ENCODE measurements at regions not wholly inside any gene's neighbourhood (a gene's known extent, or its start where the extent isn't known, plus 50 kb on each side); places are given as distances from the start of the nearest gene placed in this dataset.

DNA sequence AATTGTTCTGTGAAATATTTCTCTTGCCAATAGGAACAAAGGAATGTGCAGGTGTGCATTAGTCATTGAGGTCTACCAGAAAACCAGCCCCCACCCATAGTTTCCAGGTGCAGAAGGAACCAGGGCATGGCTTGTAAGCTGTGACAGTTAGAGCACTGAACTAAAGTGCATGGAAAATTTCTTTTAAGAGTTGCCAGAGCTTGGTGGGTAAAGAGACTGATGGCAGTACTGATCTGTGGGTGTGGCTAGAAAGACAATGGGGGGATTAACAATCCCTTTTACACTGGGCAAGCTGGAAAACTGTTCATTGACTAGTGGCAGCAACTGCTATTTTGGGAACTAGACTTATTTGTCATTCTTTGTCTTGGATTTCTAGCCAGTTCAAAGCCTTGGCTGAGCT, 326.9 kb downstream of the PCDH19 start:
- TF ChIP-seq, protein P1, sequence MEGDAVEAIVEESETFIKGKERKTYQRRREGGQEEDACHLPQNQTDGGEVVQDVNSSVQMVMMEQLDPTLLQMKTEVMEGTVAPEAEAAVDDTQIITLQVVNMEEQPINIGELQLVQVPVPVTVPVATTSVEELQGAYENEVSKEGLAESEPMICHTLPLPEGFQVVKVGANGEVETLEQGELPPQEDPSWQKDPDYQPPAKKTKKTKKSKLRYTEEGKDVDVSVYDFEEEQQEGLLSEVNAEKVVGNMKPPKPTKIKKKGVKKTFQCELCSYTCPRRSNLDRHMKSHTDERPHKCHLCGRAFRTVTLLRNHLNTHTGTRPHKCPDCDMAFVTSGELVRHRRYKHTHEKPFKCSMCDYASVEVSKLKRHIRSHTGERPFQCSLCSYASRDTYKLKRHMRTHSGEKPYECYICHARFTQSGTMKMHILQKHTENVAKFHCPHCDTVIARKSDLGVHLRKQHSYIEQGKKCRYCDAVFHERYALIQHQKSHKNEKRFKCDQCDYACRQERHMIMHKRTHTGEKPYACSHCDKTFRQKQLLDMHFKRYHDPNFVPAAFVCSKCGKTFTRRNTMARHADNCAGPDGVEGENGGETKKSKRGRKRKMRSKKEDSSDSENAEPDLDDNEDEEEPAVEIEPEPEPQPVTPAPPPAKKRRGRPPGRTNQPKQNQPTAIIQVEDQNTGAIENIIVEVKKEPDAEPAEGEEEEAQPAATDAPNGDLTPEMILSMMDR (IDR thresholded peaks at IDR 0.05), result no peak
- TF ChIP-seq POLR2AphosphoS5 (IDR thresholded peaks at IDR 0.05; ENCODE audit: low read depth, low read length), result no peak
- TF ChIP-seq TCF7L2 (IDR thresholded peaks at IDR 0.05; ENCODE audit: low read depth, low read length), result no peak

Data from Panc1 (cell line).